NB4 (cell line): ENCODE measurements at regions not wholly inside any gene's neighbourhood (a gene's known extent, or its start where the extent isn't known, plus 50 kb on each side); places are given as distances from the start of the nearest gene placed in this dataset.

Source experiments
- POLR2A ChIP-seq: IDR thresholded peaks from 2 replicates; pipeline ENCODE4 v1.6.1; 2011; ENCODE audit warnings: mild to moderate bottlenecking; ENCODE audit not compliant: insufficient read length; ENCODE audit errors: extremely low read depth
- TF ChIP-seq, protein P1 (sequence below): IDR thresholded peaks from one replicate; pipeline ENCODE4 v1.5.1; 2012; ENCODE audit warnings: low read depth, low read length

- TF ChIP-seq, protein P1, sequence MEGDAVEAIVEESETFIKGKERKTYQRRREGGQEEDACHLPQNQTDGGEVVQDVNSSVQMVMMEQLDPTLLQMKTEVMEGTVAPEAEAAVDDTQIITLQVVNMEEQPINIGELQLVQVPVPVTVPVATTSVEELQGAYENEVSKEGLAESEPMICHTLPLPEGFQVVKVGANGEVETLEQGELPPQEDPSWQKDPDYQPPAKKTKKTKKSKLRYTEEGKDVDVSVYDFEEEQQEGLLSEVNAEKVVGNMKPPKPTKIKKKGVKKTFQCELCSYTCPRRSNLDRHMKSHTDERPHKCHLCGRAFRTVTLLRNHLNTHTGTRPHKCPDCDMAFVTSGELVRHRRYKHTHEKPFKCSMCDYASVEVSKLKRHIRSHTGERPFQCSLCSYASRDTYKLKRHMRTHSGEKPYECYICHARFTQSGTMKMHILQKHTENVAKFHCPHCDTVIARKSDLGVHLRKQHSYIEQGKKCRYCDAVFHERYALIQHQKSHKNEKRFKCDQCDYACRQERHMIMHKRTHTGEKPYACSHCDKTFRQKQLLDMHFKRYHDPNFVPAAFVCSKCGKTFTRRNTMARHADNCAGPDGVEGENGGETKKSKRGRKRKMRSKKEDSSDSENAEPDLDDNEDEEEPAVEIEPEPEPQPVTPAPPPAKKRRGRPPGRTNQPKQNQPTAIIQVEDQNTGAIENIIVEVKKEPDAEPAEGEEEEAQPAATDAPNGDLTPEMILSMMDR = no peak
- no peak for TF ChIP-seq POLR2A
Measured at GRCh38 chr2:196248467-196249094, 77.2 kb upstream of the STK17B start.
